GM10248 (cell line): ENCODE measurements at regions not wholly inside any gene's neighbourhood (a gene's known extent, or its start where the extent isn't known, plus 50 kb on each side); places are given as distances from the start of the nearest gene placed in this dataset.

ENCODE experiments used
- CTCF ChIA-PET: fragments of 300-600 bp; sonication (Branson Sonifier 250); formaldehyde crosslinking; extraction: SDS; loops from one replicate; lab custom pipeline; 2021; ENCODE audit warnings: antibody characterized with exemption; lab: Yijun Ruan, JAX
- POLR2A ChIA-PET: fragments of 350-650 bp; sonication (Branson Sonifier 250); formaldehyde crosslinking; extraction: SDS; loops from one replicate; lab custom pipeline; 2020; ENCODE audit warnings: antibody characterized with exemption; lab: Yijun Ruan, JAX
- DNase-seq: peaks from one replicate; pipeline ENCODE4 v3.0.0; 2012; ENCODE audit errors: extremely low spot score
- TF ChIP-seq, protein P1 (sequence below): IDR thresholded peaks from 2 replicates; pipeline ENCODE4 v1.5.1; 2012; ENCODE audit warnings: mild to moderate bottlenecking, low read depth; ENCODE audit errors: extremely low read depth, missing control alignments, control extremely low read depth

DNA sequence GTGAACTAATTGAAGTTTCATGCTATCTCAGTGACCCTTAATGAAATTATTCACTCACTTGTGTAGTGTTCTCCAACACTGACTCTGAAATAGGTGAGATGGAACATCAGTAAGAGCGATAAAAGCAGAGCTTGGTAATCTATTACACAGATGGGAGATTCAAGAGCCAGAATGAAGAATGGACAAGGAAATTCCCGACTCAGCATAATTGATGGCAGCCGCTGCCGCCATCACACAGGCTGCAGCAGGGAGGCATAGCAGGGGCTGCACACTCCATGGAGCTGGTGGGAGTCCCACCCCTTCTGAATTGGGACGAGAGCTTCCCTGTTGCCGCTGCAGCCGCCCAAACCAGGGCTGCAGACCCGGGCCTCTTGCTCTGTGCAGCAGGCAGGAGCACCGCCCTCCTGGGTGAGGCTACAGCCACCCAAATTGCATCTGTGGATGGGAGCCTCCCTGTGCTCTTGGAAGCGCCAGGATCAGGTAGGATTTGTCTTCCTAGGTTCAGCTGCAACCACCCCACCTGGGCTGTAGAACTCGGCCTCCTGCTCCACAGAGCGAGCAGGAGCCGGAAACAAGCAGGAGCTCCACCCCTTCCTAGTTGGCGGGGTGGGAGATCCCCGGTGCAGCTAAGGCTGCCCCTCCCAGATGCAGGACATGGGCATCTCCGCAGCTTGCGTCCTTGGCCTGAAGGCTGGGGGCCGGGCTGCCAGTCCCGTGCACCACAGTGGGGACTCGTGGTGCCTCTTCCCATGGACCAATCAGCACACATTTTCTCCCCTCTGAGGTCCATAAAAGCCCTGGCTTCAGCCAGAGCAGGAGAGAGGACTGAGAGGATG lies 535.1 kb upstream of the LUZP2 start:
- DNase-seq = no peak
- ChIA-PET POLR2A (no interaction called here), CTCF (interaction anchor here (1.8 kb wide), 1 partner anchor 69 kb away, joined by 4 read pairs; no protein-coding TSS in a partner anchor)
- TF ChIP-seq, protein P1, sequence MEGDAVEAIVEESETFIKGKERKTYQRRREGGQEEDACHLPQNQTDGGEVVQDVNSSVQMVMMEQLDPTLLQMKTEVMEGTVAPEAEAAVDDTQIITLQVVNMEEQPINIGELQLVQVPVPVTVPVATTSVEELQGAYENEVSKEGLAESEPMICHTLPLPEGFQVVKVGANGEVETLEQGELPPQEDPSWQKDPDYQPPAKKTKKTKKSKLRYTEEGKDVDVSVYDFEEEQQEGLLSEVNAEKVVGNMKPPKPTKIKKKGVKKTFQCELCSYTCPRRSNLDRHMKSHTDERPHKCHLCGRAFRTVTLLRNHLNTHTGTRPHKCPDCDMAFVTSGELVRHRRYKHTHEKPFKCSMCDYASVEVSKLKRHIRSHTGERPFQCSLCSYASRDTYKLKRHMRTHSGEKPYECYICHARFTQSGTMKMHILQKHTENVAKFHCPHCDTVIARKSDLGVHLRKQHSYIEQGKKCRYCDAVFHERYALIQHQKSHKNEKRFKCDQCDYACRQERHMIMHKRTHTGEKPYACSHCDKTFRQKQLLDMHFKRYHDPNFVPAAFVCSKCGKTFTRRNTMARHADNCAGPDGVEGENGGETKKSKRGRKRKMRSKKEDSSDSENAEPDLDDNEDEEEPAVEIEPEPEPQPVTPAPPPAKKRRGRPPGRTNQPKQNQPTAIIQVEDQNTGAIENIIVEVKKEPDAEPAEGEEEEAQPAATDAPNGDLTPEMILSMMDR = no peak

DNA sequence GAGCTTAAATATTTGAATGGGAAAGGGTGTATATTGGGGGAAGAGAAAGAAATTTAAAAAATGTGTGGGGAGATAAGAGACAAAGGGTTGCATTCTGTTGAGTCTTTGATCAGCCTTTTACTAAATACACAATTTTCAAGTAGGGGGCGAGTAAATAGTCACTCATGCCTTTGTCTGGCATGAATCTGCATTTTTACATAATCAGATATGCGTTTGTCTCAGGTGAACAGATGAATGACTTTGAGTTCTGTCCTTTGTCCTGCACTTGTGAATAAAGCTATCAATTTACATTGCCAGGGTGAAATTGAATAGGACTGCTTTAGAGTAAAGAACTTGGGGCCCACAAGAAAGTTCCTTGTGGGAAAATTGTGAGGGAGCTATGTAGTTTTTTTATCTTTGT lies 523.6 kb upstream of the LUZP2 start:
- ChIA-PET POLR2A (no interaction called here), CTCF (no interaction called here)
- DNase-seq = no peak
- TF ChIP-seq, protein P1 = no peak

DNA sequence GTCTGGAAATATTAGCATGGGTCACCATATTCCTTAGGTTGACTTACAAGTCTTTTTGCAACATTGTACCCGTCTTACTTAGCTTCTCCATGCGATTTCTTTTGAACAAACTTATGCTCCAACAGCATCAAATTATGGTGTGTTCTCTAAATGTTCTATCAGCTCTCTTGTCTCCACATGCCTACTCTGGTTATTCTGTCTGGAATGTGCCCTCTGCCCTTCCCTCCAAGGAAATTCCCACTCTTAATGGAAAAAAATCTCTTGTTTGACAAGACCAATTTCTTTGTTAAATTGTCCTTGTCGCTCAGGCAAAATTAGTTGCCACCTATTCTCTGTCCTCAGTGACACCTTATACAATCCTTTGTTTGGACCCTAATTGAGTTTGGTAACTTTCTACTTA lies 522.8 kb upstream of the LUZP2 start:
- DNase-seq = no peak
- TF ChIP-seq, protein P1 = no peak
- CTCF ChIA-PET = no interaction called here
- POLR2A ChIA-PET = no interaction called here

DNA sequence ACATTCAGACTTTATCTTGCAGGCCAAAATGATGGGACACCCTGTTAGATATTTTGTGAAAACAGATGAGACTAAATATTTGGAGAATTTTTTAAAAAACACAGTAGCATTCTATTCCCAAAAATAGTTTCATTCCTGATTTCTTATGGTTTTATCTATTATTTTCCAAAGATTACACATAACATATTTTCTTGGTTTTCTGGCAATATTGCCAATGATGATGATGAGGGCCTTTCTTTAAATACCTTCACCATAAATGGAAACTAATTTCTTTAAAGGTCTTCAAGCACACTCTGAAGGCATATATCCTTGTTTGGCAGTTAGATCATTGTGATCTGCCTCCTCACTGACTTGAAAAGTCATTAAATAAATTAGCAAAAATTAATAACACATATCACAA lies 522.3 kb upstream of the LUZP2 start:
- ChIA-PET CTCF (no interaction called here), POLR2A (no interaction called here)
- no peak for DNase-seq
- TF ChIP-seq, protein P1 = no peak

DNA sequence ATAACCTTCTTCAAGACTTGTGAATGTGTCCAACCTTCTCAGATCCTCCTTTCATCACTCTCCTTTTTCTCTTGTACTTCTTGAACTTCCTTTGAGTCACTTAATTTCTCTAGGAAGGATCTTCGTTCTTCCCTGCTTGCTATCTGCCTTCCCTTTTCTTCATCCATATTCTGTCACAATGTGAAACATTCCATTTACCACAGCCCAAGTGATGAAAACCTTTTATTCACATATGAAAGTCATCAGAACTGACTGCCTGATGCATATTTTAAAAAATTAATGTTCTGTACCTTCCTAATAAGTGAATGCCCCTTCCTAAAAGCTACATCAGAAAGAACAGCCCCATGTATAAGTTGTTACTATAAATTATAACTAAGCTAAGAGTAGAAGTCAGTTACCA lies 520.4 kb upstream of the LUZP2 start:
- ChIA-PET CTCF (no interaction called here), POLR2A (no interaction called here)
- TF ChIP-seq, protein P1 = no peak
- DNase-seq = no peak

DNA sequence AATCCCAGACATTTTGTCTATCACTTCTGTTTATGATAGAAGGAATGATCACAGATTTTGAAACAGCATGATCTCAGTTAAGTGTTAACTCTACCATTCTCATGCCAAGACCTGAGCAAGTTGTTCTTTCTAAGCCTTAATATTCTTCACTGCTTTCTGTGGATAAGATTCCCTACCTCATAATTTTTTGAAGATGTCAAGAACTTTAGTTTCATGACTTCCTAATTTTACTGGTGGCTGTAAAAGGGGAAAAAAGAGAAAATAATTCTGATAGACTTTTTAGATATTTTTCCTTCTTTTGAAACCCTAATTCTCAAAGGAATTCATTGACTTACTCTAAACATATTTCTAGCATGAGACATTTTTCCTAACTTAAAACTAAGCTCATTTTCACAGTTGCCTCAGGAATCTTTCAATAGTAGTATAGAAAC lies 520.0 kb upstream of the LUZP2 start:
- no peak for DNase-seq
- POLR2A ChIA-PET = no interaction called here
- CTCF ChIA-PET = no interaction called here
- TF ChIP-seq, protein P1 = no peak
